Choroid plexus epithelial cell (primary cell): ENCODE measurements at regions not wholly inside any gene's neighbourhood (a gene's known extent, or its start where the extent isn't known, plus 50 kb on each side); places are given as distances from the start of the nearest gene placed in this dataset.
A peak's percentile ranks its signal among the peaks of the same experiment; 100 is the strongest.

Source experiments
- DNase-seq: peaks from one replicate; pipeline ENCODE4 v3.0.0-alpha.2; 2010; ENCODE audit warnings: low read depth
- H3K4me3 ChIP-seq: 2 replicates; pipeline ENCODE4 v1.5.1; 2011; ENCODE audit warnings: low read depth, mild to moderate bottlenecking, control low read depth, low read length, moderate library complexity
- CTCF ChIP-seq: conservative IDR thresholded peaks from 2 replicates; pipeline ENCODE4 v1.5.1; 2011; ENCODE audit warnings: low read depth, mild to moderate bottlenecking, control low read depth, inconsistent platforms, low read length, moderate library complexity

GRCh38 chr4:159764343-159764952 is 661.6 kb downstream of the RAPGEF2 start:
- DNase-seq: peak; percentile 83
- peak; percentile 67 for TF ChIP-seq CTCF

GRCh38 chr4:159765382-159765781 is 662.5 kb downstream of the RAPGEF2 start:
- no peak overlapping the region for H3K4me3 ChIP-seq
- no peak for TF ChIP-seq CTCF
- DNase-seq: peak; percentile 72

More at GRCh38 chr4:159764343-159764952, 661.6 kb downstream of the RAPGEF2 start:
- H3K4me3 ChIP-seq: no peak overlapping the region

GRCh38 chr4:159766241-159766640 is 663.4 kb downstream of the RAPGEF2 start:
- no peak for DNase-seq
- no peak for TF ChIP-seq CTCF
- no peak overlapping the region for H3K4me3 ChIP-seq

GRCh38 chr4:159767406-159767805 is 664.5 kb downstream of the RAPGEF2 start:
- no peak overlapping the region for H3K4me3 ChIP-seq
- DNase-seq: no peak
- TF ChIP-seq CTCF: no peak

- H3K4me3 ChIP-seq: no peak overlapping the region
- peak; percentile 80 for DNase-seq
- no peak for TF ChIP-seq CTCF
These were observed 665.1 kb downstream of the RAPGEF2 start for GRCh38 chr4:159768016-159768415.

GRCh38 chr4:159770401-159770800 is 667.5 kb downstream of the RAPGEF2 start:
- TF ChIP-seq CTCF: no peak
- peak; percentile 11 for DNase-seq
- H3K4me3 ChIP-seq: no peak overlapping the region

GRCh38 chr4:159770969-159771368 is 668.1 kb downstream of the RAPGEF2 start:
- no peak overlapping the region for H3K4me3 ChIP-seq
- DNase-seq: no peak
- TF ChIP-seq CTCF: no peak
